ENCODE measurements at regions not wholly inside any gene's neighbourhood (a gene's known extent, or its start where the extent isn't known, plus 50 kb on each side); places are given as distances from the start of the nearest gene placed in this dataset.
"Not testable (repeated sequence)": the region's sequence is repeated elsewhere in the genome, so short reads cannot be mapped to it uniquely, and the experiment has no call there.

DNA sequence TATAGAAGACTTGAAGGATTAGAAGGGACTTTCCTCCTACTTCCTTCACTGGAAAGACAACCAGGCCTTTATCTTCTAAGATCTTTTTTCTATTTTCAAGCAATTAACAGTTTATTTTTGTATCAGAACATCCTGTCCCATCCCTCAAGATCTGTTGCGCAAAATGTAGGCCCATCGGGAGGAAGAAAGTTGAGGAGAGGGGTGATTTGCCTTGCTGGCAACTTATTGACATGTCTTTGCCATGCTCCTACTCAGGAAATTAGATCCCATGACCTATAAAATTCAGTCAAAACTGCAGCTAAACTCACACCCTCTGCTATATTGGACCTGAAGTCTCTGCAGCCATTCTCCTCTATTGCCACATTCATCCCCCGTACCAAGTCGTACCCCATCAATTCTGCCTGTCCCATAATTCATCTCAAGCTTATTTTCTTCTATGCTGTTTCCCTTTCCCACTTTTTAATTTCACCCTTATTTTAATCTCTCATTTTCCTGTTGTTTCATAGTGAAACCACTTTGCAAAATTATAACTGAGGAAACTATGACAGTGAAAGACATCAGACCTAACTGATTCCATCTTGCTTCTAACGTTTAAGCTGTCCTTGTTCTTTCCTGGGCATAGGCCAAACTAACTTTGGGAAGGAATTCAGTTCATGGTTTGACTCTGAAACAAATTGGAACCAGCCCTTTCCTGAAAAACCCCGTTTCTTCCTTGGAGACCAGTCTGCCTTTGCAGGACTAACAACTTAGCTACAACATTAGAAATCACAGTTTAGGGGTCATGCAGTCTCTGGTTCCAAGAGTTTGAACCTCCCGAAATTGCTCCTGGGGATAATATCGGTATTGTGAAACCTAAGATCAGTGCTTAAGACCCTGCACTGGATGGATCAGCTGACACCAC is 195.7 kb upstream of the PTBP2 start:
- Mint-ChIP-seq H3K4me1 (ENCODE audit: low read depth, unreplicated experiment) (no peaks in the 10 kb centered on the region), H3K36me3 (ENCODE audit: unreplicated experiment) (peaks cover 10% of the 10 kb centered on the region), H3K27me3 (ENCODE audit: unreplicated experiment) (no peaks in the 10 kb centered on the region), H3K9me3 (ENCODE audit: unreplicated experiment) (peaks cover 2% of the 10 kb centered on the region), H3K27ac (ENCODE audit: unreplicated experiment) (no peak overlapping the region), H3K4me3 (ENCODE audit: unreplicated experiment) (no peak overlapping the region)
- DNase-seq = no peak
- TF ChIP-seq CTCF (IDR thresholded peaks at IDR 0.05; ENCODE audit: partially characterized antibody, unreplicated experiment) = no peak

- not testable (repeated sequence) for H3K9me3 Mint-ChIP-seq (ENCODE audit: unreplicated experiment); H3K4me3 Mint-ChIP-seq (ENCODE audit: unreplicated experiment); H3K27me3 Mint-ChIP-seq (ENCODE audit: unreplicated experiment); H3K27ac Mint-ChIP-seq (ENCODE audit: unreplicated experiment); H3K4me1 Mint-ChIP-seq (ENCODE audit: low read depth, unreplicated experiment); DNase-seq
- H3K36me3 Mint-ChIP-seq (ENCODE audit: unreplicated experiment) = peaks cover 14% of the 10 kb centered on the region
These were observed 192.9 kb upstream of the PTBP2 start for GRCh38 chr1:96528672-96529071.

DNA sequence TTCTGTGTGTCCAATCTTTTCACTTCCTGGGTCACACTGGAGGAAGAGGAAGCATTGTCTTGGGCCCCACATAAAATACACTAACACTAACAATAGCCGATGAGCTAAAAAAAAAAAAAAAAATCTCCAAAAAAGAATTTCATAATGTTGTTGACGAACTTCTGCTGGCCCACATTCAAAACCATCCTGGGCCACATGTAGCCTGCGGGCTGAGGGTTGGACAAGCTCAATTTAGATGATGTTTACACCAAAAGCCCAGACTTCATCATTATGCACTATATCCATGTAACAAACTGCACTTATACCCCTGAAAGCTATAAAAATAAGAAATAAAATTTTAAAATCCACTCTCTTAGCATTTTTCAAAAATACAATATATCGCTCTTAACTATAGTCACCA is 187.8 kb upstream of the PTBP2 start:
- H3K27ac Mint-ChIP-seq (ENCODE audit: unreplicated experiment) = no peak overlapping the region
- no peak overlapping the region for H3K4me3 Mint-ChIP-seq (ENCODE audit: unreplicated experiment)
- no peaks in the 10 kb centered on the region for H3K9me3 Mint-ChIP-seq (ENCODE audit: unreplicated experiment)
- no peaks in the 10 kb centered on the region for H3K4me1 Mint-ChIP-seq (ENCODE audit: low read depth, unreplicated experiment)
- TF ChIP-seq CTCF (IDR thresholded peaks at IDR 0.05; ENCODE audit: partially characterized antibody, unreplicated experiment) = no peak
- no peak for DNase-seq
- H3K36me3 Mint-ChIP-seq (ENCODE audit: unreplicated experiment) = peaks cover 9% of the 10 kb centered on the region
- H3K27me3 Mint-ChIP-seq (ENCODE audit: unreplicated experiment) = no peaks in the 10 kb centered on the region

- Mint-ChIP-seq H3K9me3 (ENCODE audit: unreplicated experiment) (no peaks in the 10 kb centered on the region), H3K27me3 (ENCODE audit: unreplicated experiment) (no peaks in the 10 kb centered on the region), H3K4me1 (ENCODE audit: low read depth, unreplicated experiment) (no peaks in the 10 kb centered on the region), H3K36me3 (ENCODE audit: unreplicated experiment) (no peaks in the 10 kb centered on the region), H3K27ac (ENCODE audit: unreplicated experiment) (no peak overlapping the region), H3K4me3 (ENCODE audit: unreplicated experiment) (no peak overlapping the region)
- TF ChIP-seq CTCF (IDR thresholded peaks at IDR 0.05; ENCODE audit: partially characterized antibody, unreplicated experiment) = no peak
- DNase-seq = no peak
These were observed 185.0 kb upstream of the PTBP2 start for GRCh38 chr1:96536581-96536980.

DNA sequence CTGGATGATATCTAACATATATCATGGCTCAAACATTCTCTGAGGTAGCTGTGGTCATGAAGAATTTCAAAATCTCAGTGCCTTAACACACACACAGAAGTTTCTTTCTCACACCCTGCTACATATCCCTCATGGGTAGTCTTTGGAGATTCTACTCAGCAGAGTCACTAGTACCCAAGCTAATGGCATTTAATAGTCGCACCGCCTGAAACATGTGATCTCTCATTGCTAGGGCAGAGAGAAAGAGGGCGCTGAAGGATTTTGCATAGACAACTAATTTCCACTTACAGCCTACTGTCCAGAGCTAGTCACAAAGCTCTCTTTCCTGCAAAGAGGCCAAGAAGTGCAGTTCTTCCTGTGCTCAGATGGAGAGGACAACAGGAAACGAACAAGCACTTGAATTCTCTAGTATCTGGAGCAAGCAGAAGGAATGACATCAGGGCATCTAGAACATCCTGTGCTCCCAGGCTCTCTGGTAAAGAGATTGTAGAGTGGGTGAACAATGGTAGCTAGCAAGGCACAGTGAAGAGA is 183.4 kb upstream of the PTBP2 start:
- H3K4me1 Mint-ChIP-seq (ENCODE audit: low read depth, unreplicated experiment) = no peaks in the 10 kb centered on the region
- no peak for TF ChIP-seq CTCF (IDR thresholded peaks at IDR 0.05; ENCODE audit: partially characterized antibody, unreplicated experiment)
- DNase-seq = no peak
- no peak overlapping the region for H3K4me3 Mint-ChIP-seq (ENCODE audit: unreplicated experiment)
- no peaks in the 10 kb centered on the region for H3K36me3 Mint-ChIP-seq (ENCODE audit: unreplicated experiment)
- no peaks in the 10 kb centered on the region for H3K27me3 Mint-ChIP-seq (ENCODE audit: unreplicated experiment)
- no peaks in the 10 kb centered on the region for H3K9me3 Mint-ChIP-seq (ENCODE audit: unreplicated experiment)
- no peak overlapping the region for H3K27ac Mint-ChIP-seq (ENCODE audit: unreplicated experiment)
